Activated naive CD8-positive, alpha-beta T cell treated with anti-CD3 and anti-CD28 coated beads for 36 hours (primary cell): ENCODE measurements at regions not wholly inside any gene's neighbourhood (a gene's known extent, or its start where the extent isn't known, plus 50 kb on each side); places are given as distances from the start of the nearest gene placed in this dataset.

ENCODE experiments used
- DNase-seq: peaks from one replicate; pipeline ENCODE4 v3.0.0; 2021
- H3K27ac Mint-ChIP-seq: one replicate; pipeline ENCODE4 v1.8.0; 2022; ENCODE audit warnings: mild to moderate bottlenecking, moderate library complexity, mixed read lengths
- H3K27me3 Mint-ChIP-seq: one replicate; pipeline ENCODE4 v1.8.0; 2022; ENCODE audit warnings: mild to moderate bottlenecking, mixed read lengths
- H3K36me3 Mint-ChIP-seq: one replicate; pipeline ENCODE4 v1.8.0; 2021; ENCODE audit warnings: mild to moderate bottlenecking, mixed read lengths
- H3K4me1 Mint-ChIP-seq: one replicate; pipeline ENCODE4 v1.8.0; 2021; ENCODE audit warnings: mixed read lengths
- H3K4me3 Mint-ChIP-seq: one replicate; pipeline ENCODE4 v1.8.0; 2022; ENCODE audit warnings: mild to moderate bottlenecking, moderate library complexity, mixed read lengths
- H3K9me3 Mint-ChIP-seq: one replicate; pipeline ENCODE4 v1.8.0; 2022; ENCODE audit warnings: mixed read lengths

- peaks cover 8% of the 10 kb centered on the region for H3K9me3 Mint-ChIP-seq
- H3K27me3 Mint-ChIP-seq = no peaks in the 10 kb centered on the region
- no peak overlapping the region for H3K4me3 Mint-ChIP-seq
- no peak overlapping the region for H3K27ac Mint-ChIP-seq
- no peak for DNase-seq
- no peaks in the 10 kb centered on the region for H3K4me1 Mint-ChIP-seq
- H3K36me3 Mint-ChIP-seq = no peaks in the 10 kb centered on the region
Measured at GRCh38 chr4:59805176-59805575, 1395.0 kb upstream of the ADGRL3 start.

- no peak overlapping the region for H3K27ac Mint-ChIP-seq
- no peak overlapping the region for H3K4me3 Mint-ChIP-seq
- no peaks in the 10 kb centered on the region for H3K9me3 Mint-ChIP-seq
- H3K27me3 Mint-ChIP-seq = no peaks in the 10 kb centered on the region
- H3K4me1 Mint-ChIP-seq = peaks cover 2% of the 10 kb centered on the region
- H3K36me3 Mint-ChIP-seq = no peaks in the 10 kb centered on the region
- DNase-seq = no peak
Measured at GRCh38 chr4:59814402-59815010, 1385.6 kb upstream of the ADGRL3 start.

- Mint-ChIP-seq H3K27me3 (no peaks in the 10 kb centered on the region), H3K4me3 (no peak overlapping the region), H3K9me3 (peaks cover 3% of the 10 kb centered on the region), H3K36me3 (no peaks in the 10 kb centered on the region), H3K27ac (no peak overlapping the region), H3K4me1 (peaks cover 2% of the 10 kb centered on the region)
- DNase-seq = no peak
Measured at GRCh38 chr4:59818656-59819055, 1381.5 kb upstream of the ADGRL3 start.

DNA sequence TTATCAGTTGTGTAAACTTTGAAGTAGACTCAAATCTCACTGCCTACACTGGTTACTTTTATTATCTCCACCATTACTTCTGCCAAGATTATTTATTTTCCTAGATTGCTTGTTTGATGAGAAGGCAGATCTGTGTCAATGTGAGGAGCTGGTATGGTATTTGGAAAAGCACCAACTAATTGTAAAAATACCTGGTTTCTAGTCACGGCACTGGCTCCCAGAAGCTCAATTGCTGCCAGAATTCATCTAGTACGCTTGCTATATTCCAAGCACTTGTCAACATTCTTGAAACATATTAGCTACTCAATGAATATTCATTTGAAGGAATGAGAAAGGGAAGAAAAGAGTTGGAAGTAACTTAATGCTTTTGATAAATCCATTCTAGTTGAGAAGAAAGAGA is 1376.8 kb upstream of the ADGRL3 start:
- Mint-ChIP-seq H3K4me1 (peaks cover 2% of the 10 kb centered on the region), H3K9me3 (peaks cover 3% of the 10 kb centered on the region), H3K27me3 (no peaks in the 10 kb centered on the region), H3K4me3 (no peak overlapping the region), H3K36me3 (no peaks in the 10 kb centered on the region), H3K27ac (no peak overlapping the region)
- DNase-seq = no peak

GRCh38 chr4:59825104-59825503 is 1375.0 kb upstream of the ADGRL3 start:
- Mint-ChIP-seq H3K4me1 (no peaks in the 10 kb centered on the region), H3K36me3 (no peaks in the 10 kb centered on the region), H3K4me3 (no peak overlapping the region), H3K27ac (no peak overlapping the region), H3K9me3 (peaks cover 3% of the 10 kb centered on the region), H3K27me3 (no peaks in the 10 kb centered on the region)
- no peak for DNase-seq

DNA sequence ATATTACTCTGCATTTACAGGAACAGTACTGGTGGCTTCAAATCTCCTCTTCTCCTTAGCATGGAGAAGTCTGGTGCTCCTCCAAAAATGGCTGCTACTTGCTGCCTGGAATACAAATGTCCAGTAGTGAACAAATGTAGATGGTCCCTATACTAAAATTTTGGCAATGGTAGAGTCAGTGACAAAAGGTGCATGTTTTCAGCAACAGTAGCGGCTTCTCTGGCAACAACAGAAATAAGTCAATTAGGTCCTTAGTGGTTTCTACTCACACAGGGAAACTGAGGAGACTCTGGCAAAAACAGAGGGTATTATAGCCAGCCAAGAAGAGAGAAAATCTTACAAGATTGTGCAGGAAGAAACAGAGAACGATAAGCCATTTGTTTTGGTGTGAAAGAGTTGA is 1368.4 kb upstream of the ADGRL3 start:
- Mint-ChIP-seq H3K9me3 (no peaks in the 10 kb centered on the region), H3K36me3 (no peaks in the 10 kb centered on the region), H3K4me3 (no peak overlapping the region), H3K27ac (no peak overlapping the region), H3K27me3 (no peaks in the 10 kb centered on the region), H3K4me1 (no peaks in the 10 kb centered on the region)
- DNase-seq = no peak

DNA sequence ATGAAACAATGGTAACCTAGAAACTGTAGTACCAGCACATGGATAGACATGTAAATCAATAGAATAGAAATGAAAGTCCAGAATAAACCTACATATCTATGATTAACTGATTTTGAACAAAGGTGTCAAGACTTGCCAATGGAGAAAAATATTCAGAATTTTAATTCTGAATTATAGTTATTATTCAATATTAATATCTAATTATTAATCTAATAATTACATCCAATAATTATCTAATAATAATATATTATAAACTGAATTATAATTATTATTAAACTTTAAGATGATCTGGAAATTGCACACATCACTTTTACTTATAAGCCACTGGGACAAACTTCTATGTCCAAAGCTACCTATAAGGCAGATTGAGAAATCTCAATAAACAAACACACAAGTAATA is 1365.2 kb upstream of the ADGRL3 start:
- no peak for DNase-seq
- no peaks in the 10 kb centered on the region for H3K4me1 Mint-ChIP-seq
- H3K36me3 Mint-ChIP-seq = no peaks in the 10 kb centered on the region
- no peaks in the 10 kb centered on the region for H3K27me3 Mint-ChIP-seq
- no peak overlapping the region for H3K27ac Mint-ChIP-seq
- no peak overlapping the region for H3K4me3 Mint-ChIP-seq
- no peaks in the 10 kb centered on the region for H3K9me3 Mint-ChIP-seq

DNA sequence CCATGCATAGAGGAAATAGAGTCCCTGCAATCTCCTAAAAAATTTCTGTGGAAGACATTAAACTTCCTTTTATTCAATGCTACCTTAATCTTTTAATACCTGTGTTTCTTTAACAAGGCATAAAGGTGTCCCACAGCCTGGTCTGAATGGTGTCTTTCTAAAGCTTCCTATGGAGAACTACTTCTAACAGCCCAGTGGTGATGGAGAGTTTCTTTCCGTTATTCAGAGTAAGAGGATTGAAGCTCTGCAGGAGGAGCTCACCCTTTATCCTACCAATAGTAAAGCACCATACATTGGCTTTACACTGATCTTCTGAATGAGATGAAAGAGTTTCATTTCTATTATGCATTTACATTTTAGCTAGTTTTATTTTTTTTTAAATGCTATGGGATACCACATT is 1362.4 kb upstream of the ADGRL3 start:
- Mint-ChIP-seq H3K4me1 (no peaks in the 10 kb centered on the region), H3K36me3 (no peaks in the 10 kb centered on the region), H3K4me3 (no peak overlapping the region), H3K9me3 (peaks cover 5% of the 10 kb centered on the region), H3K27ac (no peak overlapping the region), H3K27me3 (no peaks in the 10 kb centered on the region)
- no peak for DNase-seq

DNA sequence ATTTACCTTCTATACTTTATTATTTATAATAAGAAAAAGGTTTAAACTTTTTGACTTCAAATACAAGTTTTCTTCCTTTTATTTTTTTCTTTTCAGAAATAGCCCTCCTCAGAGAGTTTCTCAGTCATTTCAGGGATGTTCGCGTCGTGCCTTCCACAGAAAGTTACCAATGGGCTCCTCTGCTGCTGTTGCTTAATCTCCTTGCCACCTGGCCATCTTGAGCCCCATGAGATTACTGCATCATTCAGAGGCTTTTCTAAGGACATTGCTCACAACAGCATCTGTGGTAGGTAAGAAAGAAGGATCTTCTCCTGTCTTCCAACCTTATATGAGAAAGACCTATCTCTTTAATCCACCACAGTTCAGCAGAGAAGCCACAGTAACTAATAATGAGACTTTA is 1361.9 kb upstream of the ADGRL3 start:
- peaks cover 5% of the 10 kb centered on the region for H3K9me3 Mint-ChIP-seq
- H3K27ac Mint-ChIP-seq = no peak overlapping the region
- DNase-seq = no peak
- no peaks in the 10 kb centered on the region for H3K36me3 Mint-ChIP-seq
- no peaks in the 10 kb centered on the region for H3K4me1 Mint-ChIP-seq
- H3K27me3 Mint-ChIP-seq = no peaks in the 10 kb centered on the region
- H3K4me3 Mint-ChIP-seq = no peak overlapping the region

DNA sequence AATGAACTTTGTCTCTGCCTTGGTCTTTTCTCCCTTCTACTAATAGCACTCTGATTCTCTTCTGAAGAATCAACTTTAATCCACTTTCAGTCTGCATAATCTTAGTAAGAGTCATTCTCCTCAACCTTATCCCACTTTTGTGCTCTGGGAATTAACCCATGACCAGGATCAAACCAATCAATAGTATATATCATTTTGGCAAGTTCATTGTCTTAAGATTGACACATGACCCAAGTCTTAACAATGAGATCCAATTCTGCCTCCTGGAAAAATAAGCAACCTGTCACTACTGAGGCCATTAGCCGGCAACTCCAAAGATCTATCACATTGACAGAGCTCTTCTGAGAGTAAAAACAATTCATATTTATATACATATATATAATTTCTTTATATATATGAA is 1358.4 kb upstream of the ADGRL3 start:
- no peak overlapping the region for H3K4me3 Mint-ChIP-seq
- H3K27me3 Mint-ChIP-seq = no peaks in the 10 kb centered on the region
- no peaks in the 10 kb centered on the region for H3K36me3 Mint-ChIP-seq

DNA sequence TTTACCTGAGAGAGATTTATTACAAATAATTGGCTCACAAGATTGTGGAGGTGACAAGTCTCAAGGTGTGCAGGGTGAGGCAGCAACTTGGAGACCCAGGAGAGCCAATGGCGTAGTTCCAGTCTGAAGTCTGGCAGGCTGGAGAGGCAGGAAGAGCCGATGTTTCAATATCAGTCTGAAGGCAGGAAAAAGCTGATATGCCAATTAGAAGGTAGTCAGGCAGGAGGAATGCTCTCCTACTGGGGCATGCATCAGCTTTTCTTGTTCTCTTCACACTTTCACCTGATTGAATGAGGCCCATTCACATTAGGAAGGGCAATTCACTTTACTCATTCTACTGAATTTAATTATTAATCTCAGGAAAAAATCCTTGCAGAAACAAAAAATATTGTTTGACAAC is 1351.7 kb upstream of the ADGRL3 start:
- Mint-ChIP-seq H3K27me3 (no peaks in the 10 kb centered on the region), H3K4me1 (no peaks in the 10 kb centered on the region), H3K9me3 (peaks cover 8% of the 10 kb centered on the region), H3K27ac (no peak overlapping the region), H3K36me3 (no peaks in the 10 kb centered on the region), H3K4me3 (no peak overlapping the region)
- no peak for DNase-seq

More for the DNA sequence above, 1358.4 kb upstream of the ADGRL3 start:
- Mint-ChIP-seq H3K9me3 (peaks cover 13% of the 10 kb centered on the region), H3K27ac (no peak overlapping the region), H3K4me1 (no peaks in the 10 kb centered on the region)
- DNase-seq = no peak

GRCh38 chr4:59855630-59856352 is 1344.3 kb upstream of the ADGRL3 start:
- no peak overlapping the region for H3K4me3 Mint-ChIP-seq
- no peaks in the 10 kb centered on the region for H3K4me1 Mint-ChIP-seq
- no peak overlapping the region for H3K27ac Mint-ChIP-seq
- H3K9me3 Mint-ChIP-seq = peaks cover 6% of the 10 kb centered on the region
- H3K27me3 Mint-ChIP-seq = no peaks in the 10 kb centered on the region
- DNase-seq = no peak
- no peaks in the 10 kb centered on the region for H3K36me3 Mint-ChIP-seq

GRCh38 chr4:59869056-59869455 is 1331.1 kb upstream of the ADGRL3 start:
- no peaks in the 10 kb centered on the region for H3K27me3 Mint-ChIP-seq
- H3K4me1 Mint-ChIP-seq = no peaks in the 10 kb centered on the region
- H3K27ac Mint-ChIP-seq = no peak overlapping the region
- H3K9me3 Mint-ChIP-seq = no peaks in the 10 kb centered on the region
- H3K36me3 Mint-ChIP-seq = no peaks in the 10 kb centered on the region
- no peak overlapping the region for H3K4me3 Mint-ChIP-seq
- DNase-seq = no peak

DNA sequence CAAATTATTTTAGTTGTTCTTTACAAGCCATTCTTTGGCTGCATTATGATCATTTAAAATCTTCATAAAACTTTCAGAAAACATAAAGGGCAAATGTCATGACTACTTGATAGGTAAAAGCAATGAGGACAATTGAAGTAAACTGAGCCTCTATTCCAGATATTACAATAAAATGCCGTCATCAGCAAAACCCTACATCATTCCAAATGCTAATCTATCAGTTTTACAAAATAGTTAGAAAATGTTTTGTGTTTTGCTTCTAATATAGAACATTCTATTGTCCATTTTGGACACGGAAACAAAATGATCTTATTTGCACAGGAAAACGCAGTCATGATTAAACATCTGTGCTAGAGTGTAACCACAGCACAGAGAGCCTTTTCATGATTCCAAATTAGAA is 1330.6 kb upstream of the ADGRL3 start:
- no peaks in the 10 kb centered on the region for H3K36me3 Mint-ChIP-seq
- no peaks in the 10 kb centered on the region for H3K9me3 Mint-ChIP-seq
- H3K27ac Mint-ChIP-seq = no peak overlapping the region
- H3K27me3 Mint-ChIP-seq = no peaks in the 10 kb centered on the region
- H3K4me3 Mint-ChIP-seq = no peak overlapping the region
- H3K4me1 Mint-ChIP-seq = no peaks in the 10 kb centered on the region
- DNase-seq = no peak

GRCh38 chr4:59881632-59882031 is 1318.5 kb upstream of the ADGRL3 start:
- Mint-ChIP-seq H3K4me3 (no peak overlapping the region), H3K27ac (no peak overlapping the region), H3K9me3 (no peaks in the 10 kb centered on the region), H3K36me3 (no peaks in the 10 kb centered on the region), H3K27me3 (no peaks in the 10 kb centered on the region), H3K4me1 (no peaks in the 10 kb centered on the region)
- DNase-seq = no peak

DNA sequence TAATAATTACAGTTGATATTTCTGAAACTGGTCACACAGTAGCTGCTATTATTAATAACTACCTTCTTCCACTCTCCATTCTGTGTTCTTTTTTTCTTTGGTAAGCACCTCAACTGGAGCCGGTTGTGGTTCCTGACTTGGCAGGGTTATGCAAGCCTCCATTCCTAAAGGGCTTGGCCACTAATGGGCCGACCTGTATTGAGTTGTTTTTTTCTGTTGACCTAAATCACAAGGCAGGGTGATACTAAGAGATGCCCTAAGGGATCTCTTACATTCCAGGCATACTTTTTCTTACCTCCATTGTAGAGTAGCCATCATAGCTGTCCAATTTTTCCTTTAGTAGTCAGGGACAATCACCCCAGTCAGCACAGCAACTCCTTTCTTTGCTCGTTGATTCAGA is 1295.8 kb upstream of the ADGRL3 start:
- Mint-ChIP-seq H3K27me3 (no peaks in the 10 kb centered on the region), H3K4me1 (no peaks in the 10 kb centered on the region), H3K27ac (no peak overlapping the region), H3K4me3 (no peak overlapping the region), H3K36me3 (no peaks in the 10 kb centered on the region), H3K9me3 (no peaks in the 10 kb centered on the region)
- DNase-seq = no peak
